ENCODE measurements at regions not wholly inside any gene's neighbourhood (a gene's known extent, or its start where the extent isn't known, plus 50 kb on each side); places are given as distances from the start of the nearest gene placed in this dataset.

DNA sequence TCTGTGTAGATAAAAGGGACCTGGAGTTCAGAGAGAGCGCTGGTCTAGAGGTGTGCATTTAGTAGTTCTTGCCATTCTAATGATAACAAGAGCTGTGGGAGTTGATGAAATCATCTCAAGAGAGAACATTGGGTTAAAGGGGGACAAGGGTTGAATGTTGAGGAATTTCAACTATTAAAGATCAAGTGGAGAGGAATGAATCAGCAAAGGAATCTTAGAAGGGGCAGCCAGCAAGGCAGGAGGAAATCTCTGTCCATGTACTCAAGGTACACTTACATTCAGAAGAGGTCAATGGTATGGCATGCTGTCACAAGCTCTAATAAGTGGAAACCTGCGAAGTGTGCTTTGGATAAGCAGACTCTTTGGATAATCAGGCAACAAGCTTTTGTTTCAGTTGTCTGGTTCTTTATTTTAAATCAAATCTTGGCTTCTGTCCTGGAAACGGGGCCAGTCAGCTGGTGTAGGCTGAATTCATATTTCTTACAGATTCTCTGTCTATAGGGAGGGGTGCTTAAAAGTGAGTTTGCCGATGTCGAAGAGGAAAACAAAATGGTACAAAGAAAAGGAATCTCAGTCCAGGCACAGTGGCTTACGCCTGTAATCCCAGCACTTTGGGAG, 320.5 kb upstream of the CD180 start:
- TF ChIP-seq, protein P1, sequence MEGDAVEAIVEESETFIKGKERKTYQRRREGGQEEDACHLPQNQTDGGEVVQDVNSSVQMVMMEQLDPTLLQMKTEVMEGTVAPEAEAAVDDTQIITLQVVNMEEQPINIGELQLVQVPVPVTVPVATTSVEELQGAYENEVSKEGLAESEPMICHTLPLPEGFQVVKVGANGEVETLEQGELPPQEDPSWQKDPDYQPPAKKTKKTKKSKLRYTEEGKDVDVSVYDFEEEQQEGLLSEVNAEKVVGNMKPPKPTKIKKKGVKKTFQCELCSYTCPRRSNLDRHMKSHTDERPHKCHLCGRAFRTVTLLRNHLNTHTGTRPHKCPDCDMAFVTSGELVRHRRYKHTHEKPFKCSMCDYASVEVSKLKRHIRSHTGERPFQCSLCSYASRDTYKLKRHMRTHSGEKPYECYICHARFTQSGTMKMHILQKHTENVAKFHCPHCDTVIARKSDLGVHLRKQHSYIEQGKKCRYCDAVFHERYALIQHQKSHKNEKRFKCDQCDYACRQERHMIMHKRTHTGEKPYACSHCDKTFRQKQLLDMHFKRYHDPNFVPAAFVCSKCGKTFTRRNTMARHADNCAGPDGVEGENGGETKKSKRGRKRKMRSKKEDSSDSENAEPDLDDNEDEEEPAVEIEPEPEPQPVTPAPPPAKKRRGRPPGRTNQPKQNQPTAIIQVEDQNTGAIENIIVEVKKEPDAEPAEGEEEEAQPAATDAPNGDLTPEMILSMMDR (IDR thresholded peaks at IDR 0.05) = no peak
- TF ChIP-seq EZH2 (IDR thresholded peaks at IDR 0.05; ENCODE audit: borderline replicate concordance, insufficient read depth, low read depth, low read length, poor library complexity, severe bottlenecking) = no peak

Data from B cell (primary cell).